ENCODE measurements at regions not wholly inside any gene's neighbourhood (a gene's known extent, or its start where the extent isn't known, plus 50 kb on each side); places are given as distances from the start of the nearest gene placed in this dataset.
"Not testable (repeated sequence)": the region's sequence is repeated elsewhere in the genome, so short reads cannot be mapped to it uniquely, and the experiment has no call there.

DNA sequence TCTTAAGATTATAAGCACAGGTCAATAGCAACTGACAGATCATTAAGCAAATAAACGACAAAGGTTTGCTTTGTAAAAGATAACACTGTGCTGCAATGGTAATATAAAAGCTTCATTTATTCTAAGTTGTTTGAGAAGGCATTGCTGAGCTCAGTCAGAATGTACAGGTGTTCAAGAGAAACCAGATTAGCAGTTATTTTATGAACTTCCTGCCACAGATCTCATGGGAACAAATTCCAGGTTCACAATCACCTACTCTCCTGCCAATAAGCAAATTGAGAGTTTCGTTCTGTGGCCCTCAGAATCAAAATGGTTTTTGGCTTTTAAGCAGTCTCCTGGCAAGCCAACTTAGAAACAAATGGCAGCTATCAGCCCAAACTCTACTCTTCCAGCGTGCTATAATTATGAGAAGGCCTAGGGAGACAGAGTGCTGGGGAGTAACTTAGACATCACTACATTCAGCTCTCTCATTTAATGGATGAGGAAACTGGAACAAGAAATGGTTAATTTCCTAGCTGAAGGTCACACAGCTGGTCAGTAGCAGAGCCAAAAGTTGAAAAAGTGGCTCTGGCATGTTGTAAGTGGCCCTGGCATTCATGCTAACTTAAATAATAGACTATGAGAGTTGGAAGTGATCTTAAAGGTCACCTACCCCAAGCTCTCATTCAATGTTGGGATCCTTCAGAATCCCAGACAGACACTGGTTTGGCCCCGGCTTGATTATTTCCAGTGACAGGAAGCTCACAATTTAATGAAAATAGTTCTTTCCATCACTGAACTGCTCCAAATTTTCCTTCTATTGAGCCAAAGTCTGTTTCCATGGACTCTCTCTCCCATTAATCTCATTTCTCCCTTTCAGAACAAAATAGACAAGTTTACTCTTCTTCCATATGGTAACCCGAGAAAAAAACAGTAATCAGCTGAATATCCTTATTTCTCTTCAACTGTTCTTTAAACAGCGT is 82.6 kb upstream of the EDEM3 start:
- Histone ChIP-seq H3K4me1 (peaks cover 37% of the 10 kb centered on the region), H3K27ac (peak overlapping the region; percentile 63 to 88 (median 72))
- peak in 2 of 3 donors; percentile 18 to 34 for TF ChIP-seq POLR2A (IDR thresholded peaks at IDR 0.05)
- TF ChIP-seq, protein P1, sequence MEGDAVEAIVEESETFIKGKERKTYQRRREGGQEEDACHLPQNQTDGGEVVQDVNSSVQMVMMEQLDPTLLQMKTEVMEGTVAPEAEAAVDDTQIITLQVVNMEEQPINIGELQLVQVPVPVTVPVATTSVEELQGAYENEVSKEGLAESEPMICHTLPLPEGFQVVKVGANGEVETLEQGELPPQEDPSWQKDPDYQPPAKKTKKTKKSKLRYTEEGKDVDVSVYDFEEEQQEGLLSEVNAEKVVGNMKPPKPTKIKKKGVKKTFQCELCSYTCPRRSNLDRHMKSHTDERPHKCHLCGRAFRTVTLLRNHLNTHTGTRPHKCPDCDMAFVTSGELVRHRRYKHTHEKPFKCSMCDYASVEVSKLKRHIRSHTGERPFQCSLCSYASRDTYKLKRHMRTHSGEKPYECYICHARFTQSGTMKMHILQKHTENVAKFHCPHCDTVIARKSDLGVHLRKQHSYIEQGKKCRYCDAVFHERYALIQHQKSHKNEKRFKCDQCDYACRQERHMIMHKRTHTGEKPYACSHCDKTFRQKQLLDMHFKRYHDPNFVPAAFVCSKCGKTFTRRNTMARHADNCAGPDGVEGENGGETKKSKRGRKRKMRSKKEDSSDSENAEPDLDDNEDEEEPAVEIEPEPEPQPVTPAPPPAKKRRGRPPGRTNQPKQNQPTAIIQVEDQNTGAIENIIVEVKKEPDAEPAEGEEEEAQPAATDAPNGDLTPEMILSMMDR (IDR thresholded peaks at IDR 0.05): no peak

GRCh38 chr1:184836141-184836540 is 81.5 kb upstream of the EDEM3 start:
- ATAC-seq (no peak), DNase-seq (no peak)
- intact Hi-C loops (cut with DNase I): no loop called here
- H3K27me3 ChIP-seq: no peaks in the 10 kb centered on the region
- H3K4me1 ChIP-seq: peaks cover 37% of the 10 kb centered on the region
- no peaks in the 10 kb centered on the region for H3K36me3 ChIP-seq (replicated peaks in 1 of 2; ENCODE audit: insufficient read depth in 1 of 2, low read depth in 2 of 2)
- WGBS, 2 donors: 55 to 72% methylated on average over 1 of the region's 1 CpG
- H3K4me3 ChIP-seq: no peak overlapping the region
- peak overlapping the region; percentile 0 to 88 (median 70) for H3K27ac ChIP-seq
- TF ChIP-seq POLR2A (IDR thresholded peaks at IDR 0.05): no peak
- TF ChIP-seq, protein P1 (IDR thresholded peaks at IDR 0.05): no peak
- no peaks in the 10 kb centered on the region for H3K9me3 ChIP-seq

More for the DNA sequence above, 82.6 kb upstream of the EDEM3 start:
- Histone ChIP-seq H3K9me3 (no peaks in the 10 kb centered on the region), H3K27me3 (no peaks in the 10 kb centered on the region), H3K36me3 (replicated peaks in 1 of 2; ENCODE audit: insufficient read depth in 1 of 2, low read depth in 2 of 2) (no peaks in the 10 kb centered on the region), H3K4me3 (no peak overlapping the region)
- intact Hi-C loops (cut with DNase I): no loop called here
- ATAC-seq (peak; percentile 77), DNase-seq (peak; percentile 25 to 60 (median 41))
- WGBS, 2 donors: 23 to 25% methylated on average over 6 of the region's 6 CpGs

DNA sequence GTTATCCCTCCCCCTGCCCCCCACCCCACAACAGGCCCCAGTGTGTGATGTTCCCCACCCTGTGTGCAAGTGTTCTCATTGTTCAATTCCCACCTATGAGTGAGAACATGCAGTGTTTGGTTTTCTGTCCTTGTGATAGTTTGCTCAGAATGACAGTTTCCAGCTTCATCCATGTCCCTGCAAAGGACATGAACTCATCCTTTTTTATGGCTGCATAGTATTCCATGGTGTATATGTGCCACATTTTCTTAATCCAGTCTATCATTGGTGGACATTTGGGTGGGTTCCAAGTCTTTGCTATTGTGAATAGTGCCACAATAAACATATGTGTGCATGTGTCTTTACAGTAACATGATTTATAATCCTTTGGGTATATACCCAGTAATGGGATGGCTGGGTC is 79.3 kb upstream of the EDEM3 start:
- peaks cover 34% of the 10 kb centered on the region for H3K4me1 ChIP-seq
- H3K27ac ChIP-seq; DNase-seq; H3K9me3 ChIP-seq; ATAC-seq; H3K36me3 ChIP-seq (replicated peaks in 1 of 2; ENCODE audit: insufficient read depth in 1 of 2, low read depth in 2 of 2); H3K4me3 ChIP-seq; intact Hi-C loops (cut with DNase I); H3K27me3 ChIP-seq: not testable (repeated sequence)

GRCh38 chr1:184832517-184832916 is 77.9 kb upstream of the EDEM3 start:
- Histone ChIP-seq H3K27ac (no peak overlapping the region), H3K36me3 (replicated peaks in 1 of 2; ENCODE audit: insufficient read depth in 1 of 2, low read depth in 2 of 2) (no peaks in the 10 kb centered on the region), H3K9me3 (no peaks in the 10 kb centered on the region), H3K4me3 (no peak overlapping the region), H3K27me3 (no peaks in the 10 kb centered on the region), H3K4me1 (peaks cover 19% of the 10 kb centered on the region)
- no peak for TF ChIP-seq POLR2A (IDR thresholded peaks at IDR 0.05)
- TF ChIP-seq, protein P1 (IDR thresholded peaks at IDR 0.05): no peak
- 91 to 95% methylated on average over 3 of the region's 3 CpGs for WGBS, 2 donors
- no peak for ATAC-seq
- no peak for DNase-seq
- intact Hi-C loops (cut with DNase I): no loop called here

- intact Hi-C loops (cut with DNase I); ATAC-seq; H3K27me3 ChIP-seq; H3K9me3 ChIP-seq; H3K4me1 ChIP-seq; H3K4me3 ChIP-seq; DNase-seq; H3K27ac ChIP-seq; H3K36me3 ChIP-seq (replicated peaks in 1 of 2; ENCODE audit: insufficient read depth in 1 of 2, low read depth in 2 of 2): not testable (repeated sequence)
- 95 to 100% methylated on average over 6 of the region's 6 CpGs for WGBS, 2 donors
Observed at GRCh38 chr1:184829496-184829895, 74.8 kb upstream of the EDEM3 start.

GRCh38 chr1:184828369-184828717 is 73.7 kb upstream of the EDEM3 start:
- whole genome bisulfite sequencing, 2 donors: 77 to 84% methylated on average over 2 of the region's 2 CpGs
- peaks cover 19% of the 10 kb centered on the region for H3K4me1 ChIP-seq

More at GRCh38 chr1:184828369-184828717, 73.7 kb upstream of the EDEM3 start:
- DNase-seq: no peak
- H3K36me3 ChIP-seq (replicated peaks in 1 of 2; ENCODE audit: insufficient read depth in 1 of 2, low read depth in 2 of 2): no peaks in the 10 kb centered on the region
- H3K27me3 ChIP-seq: no peaks in the 10 kb centered on the region
- ATAC-seq: no peak
- H3K27ac ChIP-seq: no peak overlapping the region
- no peaks in the 10 kb centered on the region for H3K9me3 ChIP-seq
- intact Hi-C loops (cut with DNase I): no loop called here
- no peak for TF ChIP-seq POLR2A (IDR thresholded peaks at IDR 0.05)
- TF ChIP-seq, protein P1 (IDR thresholded peaks at IDR 0.05): no peak
- no peak overlapping the region for H3K4me3 ChIP-seq
